SK-N-MC (cell line): ENCODE measurements at regions not wholly inside any gene's neighbourhood (a gene's known extent, or its start where the extent isn't known, plus 50 kb on each side); places are given as distances from the start of the nearest gene placed in this dataset.

Source experiments
- EZH2 ChIP-seq: fragments of 200-600 bp; sonication (generic); IDR thresholded peaks from one replicate; pipeline ENCODE4 v1.6.1; 2017; ENCODE audit warnings: antibody characterized with exemption
- FOXP2 ChIP-seq: optimal IDR thresholded peaks from 2 replicates; pipeline ENCODE3; 2011; ENCODE audit warnings: mild to moderate bottlenecking, moderate library complexity; ENCODE audit not compliant: insufficient read depth; ENCODE audit errors: extremely low read length, control extremely low read depth
- POLR2AphosphoS5 ChIP-seq: IDR thresholded peaks from 2 replicates; pipeline ENCODE4 v1.6.1; 2012; ENCODE audit warnings: mild to moderate bottlenecking, low read depth, low read length, borderline replicate concordance

- TF ChIP-seq POLR2AphosphoS5: no peak
- TF ChIP-seq EZH2: no peak
- no peak for TF ChIP-seq FOXP2
Measured at GRCh38 chr7:92916770-92917224, 80.4 kb upstream of the CDK6 start.
